T-helper 9 cell (primary cell): ENCODE measurements at regions not wholly inside any gene's neighbourhood (a gene's known extent, or its start where the extent isn't known, plus 50 kb on each side); places are given as distances from the start of the nearest gene placed in this dataset.
"Not testable (repeated sequence)": the region's sequence is repeated elsewhere in the genome, so short reads cannot be mapped to it uniquely, and the experiment has no call there.

Source experiments
- DNase-seq: peaks from one replicate; pipeline ENCODE4 v3.0.0-alpha.2; 2020

GRCh38 chr3:139095803-139096466 is 51.2 kb upstream of the PRR23C start:
- no peak for DNase-seq

GRCh38 chr3:139096670-139097069 is 52.0 kb upstream of the PRR23C start:
- no peak for DNase-seq

- no peak for DNase-seq
Measured at GRCh38 chr3:139098391-139098790, 53.7 kb upstream of the PRR23C start.

- no peak for DNase-seq
Measured at GRCh38 chr3:139099968-139100817, 55.5 kb upstream of the PRR23C start.

- DNase-seq: no peak
Measured at GRCh38 chr3:139100821-139101220, 56.1 kb upstream of the PRR23C start.

- no peak for DNase-seq
Measured at GRCh38 chr3:139101396-139101795, 56.7 kb upstream of the PRR23C start.

- DNase-seq: no peak
Measured at GRCh38 chr3:139103484-139103883, 58.8 kb upstream of the PRR23C start.

GRCh38 chr3:139104062-139104461 is 59.4 kb upstream of the PRR23C start:
- no peak for DNase-seq

GRCh38 chr3:139105154-139105702 is 60.5 kb upstream of the PRR23C start:
- no peak for DNase-seq

GRCh38 chr3:139106013-139106932 is 61.6 kb upstream of the PRR23C start:
- DNase-seq: no peak

GRCh38 chr3:139107424-139108252 is 62.9 kb upstream of the PRR23C start:
- DNase-seq: no peak

GRCh38 chr3:139108253-139108969 is 63.7 kb upstream of the PRR23C start:
- no peak for DNase-seq

- DNase-seq: no peak
Measured at GRCh38 chr3:139109271-139109670, 64.6 kb upstream of the PRR23C start.

GRCh38 chr3:139110072-139110830 is 65.6 kb upstream of the PRR23C start:
- DNase-seq: no peak

- DNase-seq: not testable (repeated sequence)
Measured at GRCh38 chr3:139110929-139111328, 66.2 kb upstream of the PRR23C start.

- DNase-seq: peak; percentile 41
Measured at GRCh38 chr3:139111392-139112229, 66.9 kb upstream of the PRR23C start.

- DNase-seq: no peak
Measured at GRCh38 chr3:139112230-139112558, 67.5 kb upstream of the PRR23C start.

GRCh38 chr3:139113231-139113992 is 68.7 kb upstream of the PRR23C start:
- DNase-seq: no peak

GRCh38 chr3:139113993-139114375 is 69.3 kb upstream of the PRR23C start:
- no peak for DNase-seq
